ENCODE measurements at regions not wholly inside any gene's neighbourhood (a gene's known extent, or its start where the extent isn't known, plus 50 kb on each side); places are given as distances from the start of the nearest gene placed in this dataset.

DNA sequence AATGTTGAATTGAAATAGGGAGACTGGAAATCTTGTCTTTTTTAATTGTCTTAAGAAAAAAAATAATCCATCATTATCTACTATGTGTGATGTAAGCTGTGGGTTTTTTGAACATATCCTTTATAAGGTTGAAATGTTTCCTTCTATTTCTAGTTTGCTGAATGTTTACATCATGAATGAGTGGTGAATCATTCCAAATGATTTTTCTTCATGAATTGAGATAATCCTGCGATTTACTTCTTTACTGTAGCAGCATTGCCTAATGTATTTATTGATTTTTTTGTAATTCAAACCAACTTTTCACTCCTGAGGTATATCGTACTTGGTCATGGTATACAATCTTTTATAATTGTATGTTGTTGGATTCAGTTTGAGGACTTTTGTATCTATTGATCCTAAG is 607.6 kb upstream of the PFKP start:
- TF ChIP-seq, protein P1, sequence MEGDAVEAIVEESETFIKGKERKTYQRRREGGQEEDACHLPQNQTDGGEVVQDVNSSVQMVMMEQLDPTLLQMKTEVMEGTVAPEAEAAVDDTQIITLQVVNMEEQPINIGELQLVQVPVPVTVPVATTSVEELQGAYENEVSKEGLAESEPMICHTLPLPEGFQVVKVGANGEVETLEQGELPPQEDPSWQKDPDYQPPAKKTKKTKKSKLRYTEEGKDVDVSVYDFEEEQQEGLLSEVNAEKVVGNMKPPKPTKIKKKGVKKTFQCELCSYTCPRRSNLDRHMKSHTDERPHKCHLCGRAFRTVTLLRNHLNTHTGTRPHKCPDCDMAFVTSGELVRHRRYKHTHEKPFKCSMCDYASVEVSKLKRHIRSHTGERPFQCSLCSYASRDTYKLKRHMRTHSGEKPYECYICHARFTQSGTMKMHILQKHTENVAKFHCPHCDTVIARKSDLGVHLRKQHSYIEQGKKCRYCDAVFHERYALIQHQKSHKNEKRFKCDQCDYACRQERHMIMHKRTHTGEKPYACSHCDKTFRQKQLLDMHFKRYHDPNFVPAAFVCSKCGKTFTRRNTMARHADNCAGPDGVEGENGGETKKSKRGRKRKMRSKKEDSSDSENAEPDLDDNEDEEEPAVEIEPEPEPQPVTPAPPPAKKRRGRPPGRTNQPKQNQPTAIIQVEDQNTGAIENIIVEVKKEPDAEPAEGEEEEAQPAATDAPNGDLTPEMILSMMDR (conservative IDR thresholded peaks at IDR 0.05; ENCODE audit: low read depth, low read length) = no peak
- no peak overlapping the region for H3K4me3 ChIP-seq (ENCODE audit: low read depth, low read length)
- no peak for DNase-seq (ENCODE audit: low read depth)

DNA sequence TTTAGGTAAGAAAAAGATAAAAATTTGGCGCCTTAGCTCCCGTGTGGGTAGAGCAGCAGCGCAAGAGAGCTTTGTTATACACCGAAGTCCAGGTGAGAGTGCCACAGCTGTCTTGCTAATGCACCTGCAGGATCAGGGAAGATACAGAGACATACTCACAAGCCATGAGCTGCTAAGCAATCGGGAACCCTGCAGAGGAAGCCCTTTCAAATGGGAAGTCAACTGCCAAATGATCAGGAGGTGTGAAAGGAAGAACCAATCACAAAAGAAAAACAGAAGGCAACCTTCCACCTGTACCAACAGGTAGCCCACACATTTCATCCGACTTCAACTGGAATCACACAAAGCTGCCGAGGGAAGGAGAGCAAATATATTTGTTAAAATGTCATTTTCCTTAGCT is 610.5 kb upstream of the PFKP start:
- TF ChIP-seq, protein P1 (conservative IDR thresholded peaks at IDR 0.05; ENCODE audit: low read depth, low read length) = no peak
- no peak overlapping the region for H3K4me3 ChIP-seq (ENCODE audit: low read depth, low read length)
- no peak for DNase-seq (ENCODE audit: low read depth)

DNA sequence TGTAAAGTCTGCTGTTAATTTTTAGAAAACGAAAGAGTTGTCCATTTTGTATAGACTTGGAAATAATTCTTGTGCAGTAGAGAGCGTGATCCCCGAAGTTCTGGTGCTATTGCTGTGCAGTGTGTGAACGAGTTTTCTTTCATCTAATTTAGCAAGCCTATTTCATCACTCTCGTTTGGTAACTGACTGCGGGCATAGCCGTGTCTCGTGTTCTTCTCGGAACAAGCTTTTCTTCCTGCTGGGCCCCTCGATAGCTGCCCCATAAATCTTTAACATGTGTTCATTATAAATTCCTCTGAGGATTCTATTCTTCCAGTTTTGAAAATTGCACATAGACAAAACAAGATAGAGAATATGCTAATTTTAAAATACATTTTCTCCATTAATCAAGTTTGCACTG is 622.0 kb upstream of the PFKP start:
- TF ChIP-seq, protein P1 (conservative IDR thresholded peaks at IDR 0.05; ENCODE audit: low read depth, low read length) = no peak
- no peak overlapping the region for H3K4me3 ChIP-seq (ENCODE audit: low read depth, low read length)
- no peak for DNase-seq (ENCODE audit: low read depth)

DNA sequence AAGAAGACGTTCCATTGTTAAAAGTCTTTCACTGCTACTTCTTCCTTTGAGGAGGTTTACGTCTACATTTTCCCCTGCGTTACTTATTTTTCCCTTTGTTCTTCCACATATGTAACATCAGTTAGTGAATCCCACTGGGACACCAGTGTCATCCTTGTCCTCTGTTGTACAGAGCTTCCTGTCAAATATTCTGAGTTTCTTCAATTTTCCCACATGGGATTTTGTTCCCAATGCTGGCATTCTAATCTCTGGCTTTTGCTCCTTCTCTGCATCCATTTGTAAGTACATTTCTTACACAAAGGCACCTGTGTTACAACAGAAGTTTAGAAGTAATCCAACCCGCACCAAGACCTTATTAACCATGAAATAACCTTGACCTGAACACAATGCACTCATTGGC is 627.4 kb upstream of the PFKP start:
- H3K4me3 ChIP-seq (ENCODE audit: low read depth, low read length) = no peak overlapping the region
- TF ChIP-seq, protein P1 (conservative IDR thresholded peaks at IDR 0.05; ENCODE audit: low read depth, low read length) = no peak
- no peak for DNase-seq (ENCODE audit: low read depth)

DNA sequence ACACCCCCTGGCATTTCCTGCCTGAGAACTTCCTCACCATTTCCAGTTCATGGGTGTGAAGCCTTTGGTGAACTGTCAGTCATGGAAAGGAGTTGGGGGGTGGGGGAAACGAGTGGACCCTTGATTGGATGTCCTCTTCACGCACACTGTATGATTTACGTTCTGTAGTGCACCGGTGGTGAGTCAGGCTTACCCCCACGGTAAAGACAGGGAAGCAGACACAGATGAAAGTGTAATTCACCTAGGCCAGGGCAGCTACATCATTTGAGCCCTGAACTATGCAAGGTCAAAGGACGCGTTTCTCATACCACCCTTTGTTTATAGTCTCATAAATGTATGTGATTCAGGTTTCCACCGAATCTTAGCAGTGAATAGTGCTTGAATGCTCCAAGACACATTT is 628.3 kb upstream of the PFKP start:
- TF ChIP-seq, protein P1 (conservative IDR thresholded peaks at IDR 0.05; ENCODE audit: low read depth, low read length) = no peak
- H3K4me3 ChIP-seq (ENCODE audit: low read depth, low read length) = no peak overlapping the region
- no peak for DNase-seq (ENCODE audit: low read depth)

GRCh38 chr10:2438248-2438939 is 629.0 kb upstream of the PFKP start:
- no peak overlapping the region for H3K4me3 ChIP-seq (ENCODE audit: low read depth, low read length)
- DNase-seq (ENCODE audit: low read depth) = no peak
- TF ChIP-seq, protein P1 (conservative IDR thresholded peaks at IDR 0.05; ENCODE audit: low read depth, low read length) = no peak

- TF ChIP-seq, protein P1 (conservative IDR thresholded peaks at IDR 0.05; ENCODE audit: low read depth, low read length) = no peak
- no peak overlapping the region for H3K4me3 ChIP-seq (ENCODE audit: low read depth, low read length)
- DNase-seq (ENCODE audit: low read depth) = no peak
Measured at GRCh38 chr10:2436933-2437332, 630.4 kb upstream of the PFKP start.
